ENCODE measurements at regions not wholly inside any gene's neighbourhood (a gene's known extent, or its start where the extent isn't known, plus 50 kb on each side); places are given as distances from the start of the nearest gene placed in this dataset.

DNA sequence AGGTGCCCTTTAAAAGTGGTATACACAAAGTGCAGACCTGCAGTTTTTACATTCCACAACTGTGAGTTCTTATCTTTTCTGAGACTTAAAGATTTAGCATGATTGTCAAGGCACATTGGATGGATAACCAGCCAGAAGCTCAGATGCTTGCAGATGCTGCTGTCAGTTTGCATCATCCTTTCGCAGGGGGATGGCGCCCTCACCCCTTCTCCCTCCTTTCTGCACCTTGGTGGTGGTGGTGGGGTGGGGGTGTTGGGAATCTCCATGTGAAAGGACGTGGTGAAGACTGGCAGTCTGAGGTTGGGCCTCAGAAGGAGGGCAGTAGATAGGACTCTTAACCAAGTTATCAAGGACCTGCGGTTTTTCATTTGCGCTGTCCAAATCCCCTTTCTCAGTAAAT, 309.6 kb upstream of the SEMA6D start:
- Histone ChIP-seq H3K36me3 (ENCODE audit: control insufficient read depth, insufficient read depth, low read length) (no peaks in the 10 kb centered on the region), H3K27ac (ENCODE audit: low read length) (no peak overlapping the region), H3K4me3 (ENCODE audit: low read depth in 2 of 2, low read length in 2 of 2) (no peak overlapping the region), H3K27me3 (ENCODE audit: control insufficient read depth, insufficient read depth, low read length) (no peaks in the 10 kb centered on the region), H3K4me1 (ENCODE audit: control insufficient read depth, insufficient read depth, low read length) (no peaks in the 10 kb centered on the region), H3K9me3 (ENCODE audit: control insufficient read depth, insufficient read depth, low read depth, low read length) (no peaks in the 10 kb centered on the region; the same call in 1 of the 2 replicates)
- no TSS peak for BruUV-seq (replicated peaks)
- ChIA-PET CTCF (no interaction called here), POLR2A (no interaction called here)
- ATAC-seq: no peak
- TF ChIP-seq TCF7L2 (IDR thresholded peaks at IDR 0.05; ENCODE audit: low read depth, low read length) (no peak), POLR2AphosphoS5 (IDR thresholded peaks at IDR 0.05; ENCODE audit: low read depth, low read length) (no peak), SIN3A (IDR thresholded peaks at IDR 0.05; ENCODE audit: borderline replicate concordance, insufficient read depth, low read depth, low read length) (no peak)
- TF ChIP-seq, protein P1, sequence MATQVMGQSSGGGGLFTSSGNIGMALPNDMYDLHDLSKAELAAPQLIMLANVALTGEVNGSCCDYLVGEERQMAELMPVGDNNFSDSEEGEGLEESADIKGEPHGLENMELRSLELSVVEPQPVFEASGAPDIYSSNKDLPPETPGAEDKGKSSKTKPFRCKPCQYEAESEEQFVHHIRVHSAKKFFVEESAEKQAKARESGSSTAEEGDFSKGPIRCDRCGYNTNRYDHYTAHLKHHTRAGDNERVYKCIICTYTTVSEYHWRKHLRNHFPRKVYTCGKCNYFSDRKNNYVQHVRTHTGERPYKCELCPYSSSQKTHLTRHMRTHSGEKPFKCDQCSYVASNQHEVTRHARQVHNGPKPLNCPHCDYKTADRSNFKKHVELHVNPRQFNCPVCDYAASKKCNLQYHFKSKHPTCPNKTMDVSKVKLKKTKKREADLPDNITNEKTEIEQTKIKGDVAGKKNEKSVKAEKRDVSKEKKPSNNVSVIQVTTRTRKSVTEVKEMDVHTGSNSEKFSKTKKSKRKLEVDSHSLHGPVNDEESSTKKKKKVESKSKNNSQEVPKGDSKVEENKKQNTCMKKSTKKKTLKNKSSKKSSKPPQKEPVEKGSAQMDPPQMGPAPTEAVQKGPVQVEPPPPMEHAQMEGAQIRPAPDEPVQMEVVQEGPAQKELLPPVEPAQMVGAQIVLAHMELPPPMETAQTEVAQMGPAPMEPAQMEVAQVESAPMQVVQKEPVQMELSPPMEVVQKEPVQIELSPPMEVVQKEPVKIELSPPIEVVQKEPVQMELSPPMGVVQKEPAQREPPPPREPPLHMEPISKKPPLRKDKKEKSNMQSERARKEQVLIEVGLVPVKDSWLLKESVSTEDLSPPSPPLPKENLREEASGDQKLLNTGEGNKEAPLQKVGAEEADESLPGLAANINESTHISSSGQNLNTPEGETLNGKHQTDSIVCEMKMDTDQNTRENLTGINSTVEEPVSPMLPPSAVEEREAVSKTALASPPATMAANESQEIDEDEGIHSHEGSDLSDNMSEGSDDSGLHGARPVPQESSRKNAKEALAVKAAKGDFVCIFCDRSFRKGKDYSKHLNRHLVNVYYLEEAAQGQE (IDR thresholded peaks at IDR 0.05; ENCODE audit: insufficient read depth in 1 of 2, low read depth in 2 of 2, low read length in 1 of 2): no peak
- TF ChIP-seq, protein P2, sequence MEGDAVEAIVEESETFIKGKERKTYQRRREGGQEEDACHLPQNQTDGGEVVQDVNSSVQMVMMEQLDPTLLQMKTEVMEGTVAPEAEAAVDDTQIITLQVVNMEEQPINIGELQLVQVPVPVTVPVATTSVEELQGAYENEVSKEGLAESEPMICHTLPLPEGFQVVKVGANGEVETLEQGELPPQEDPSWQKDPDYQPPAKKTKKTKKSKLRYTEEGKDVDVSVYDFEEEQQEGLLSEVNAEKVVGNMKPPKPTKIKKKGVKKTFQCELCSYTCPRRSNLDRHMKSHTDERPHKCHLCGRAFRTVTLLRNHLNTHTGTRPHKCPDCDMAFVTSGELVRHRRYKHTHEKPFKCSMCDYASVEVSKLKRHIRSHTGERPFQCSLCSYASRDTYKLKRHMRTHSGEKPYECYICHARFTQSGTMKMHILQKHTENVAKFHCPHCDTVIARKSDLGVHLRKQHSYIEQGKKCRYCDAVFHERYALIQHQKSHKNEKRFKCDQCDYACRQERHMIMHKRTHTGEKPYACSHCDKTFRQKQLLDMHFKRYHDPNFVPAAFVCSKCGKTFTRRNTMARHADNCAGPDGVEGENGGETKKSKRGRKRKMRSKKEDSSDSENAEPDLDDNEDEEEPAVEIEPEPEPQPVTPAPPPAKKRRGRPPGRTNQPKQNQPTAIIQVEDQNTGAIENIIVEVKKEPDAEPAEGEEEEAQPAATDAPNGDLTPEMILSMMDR (IDR thresholded peaks at IDR 0.05): no peak
- intact Hi-C loops (cut with micrococcal nuclease; ENCODE audit: unreplicated experiment): no loop called here
- in situ Hi-C loops (cut with HindIII; ENCODE audit: low pct_unique_long_range_greater_than_20kb, low sequenced_read_pairs): no loop called here
- no peak for DNase-seq (ENCODE audit: low read depth, low spot score)

DNA sequence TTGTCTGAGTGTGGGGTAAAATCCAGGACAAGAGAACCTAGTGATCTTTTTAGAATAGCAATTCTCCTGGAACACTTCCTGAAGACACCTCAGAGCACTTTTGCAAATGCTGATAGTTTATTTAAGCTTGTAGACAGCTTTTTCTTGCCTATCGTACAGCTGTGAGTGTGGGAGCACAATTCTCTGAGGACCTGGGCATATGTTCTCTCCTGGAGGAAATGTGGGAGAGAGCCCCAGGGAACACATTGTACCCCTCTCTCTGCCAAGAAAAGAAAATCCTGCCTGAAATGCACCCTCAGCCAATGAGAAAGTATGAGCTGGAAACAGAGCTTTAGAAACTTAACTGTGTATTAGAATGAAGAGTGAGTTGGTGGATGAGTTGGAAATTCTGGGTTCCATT, 308.3 kb upstream of the SEMA6D start:
- ChIA-PET POLR2A (no interaction called here), CTCF (no interaction called here)
- H3K9me3 ChIP-seq (ENCODE audit: control insufficient read depth, insufficient read depth, low read depth, low read length): no peaks in the 10 kb centered on the region
- no peak overlapping the region for H3K4me3 ChIP-seq (ENCODE audit: low read depth in 2 of 2, low read length in 2 of 2)
- intact Hi-C loops (cut with micrococcal nuclease; ENCODE audit: unreplicated experiment) (no loop called here), in situ Hi-C loops (cut with HindIII; ENCODE audit: low pct_unique_long_range_greater_than_20kb, low sequenced_read_pairs) (no loop called here)
- H3K27ac ChIP-seq (ENCODE audit: low read length): no peak overlapping the region
- H3K27me3 ChIP-seq (ENCODE audit: control insufficient read depth, insufficient read depth, low read length): no peaks in the 10 kb centered on the region
- no peak for ATAC-seq
- H3K4me1 ChIP-seq (ENCODE audit: control insufficient read depth, insufficient read depth, low read length): no peaks in the 10 kb centered on the region
- no peaks in the 10 kb centered on the region for H3K36me3 ChIP-seq (ENCODE audit: control insufficient read depth, insufficient read depth, low read length)
- no TSS peak for BruUV-seq (replicated peaks)
- no peak for DNase-seq (ENCODE audit: low read depth, low spot score)
- TF ChIP-seq SIN3A (IDR thresholded peaks at IDR 0.05; ENCODE audit: borderline replicate concordance, insufficient read depth, low read depth, low read length): no peak
- TF ChIP-seq TCF7L2 (IDR thresholded peaks at IDR 0.05; ENCODE audit: low read depth, low read length): no peak
- TF ChIP-seq, protein P1 (IDR thresholded peaks at IDR 0.05; ENCODE audit: insufficient read depth in 1 of 2, low read depth in 2 of 2, low read length in 1 of 2): no peak
- TF ChIP-seq, protein P2 (IDR thresholded peaks at IDR 0.05): no peak
- no peak for TF ChIP-seq POLR2AphosphoS5 (IDR thresholded peaks at IDR 0.05; ENCODE audit: low read depth, low read length)
